ENCODE measurements at regions not wholly inside any gene's neighbourhood (a gene's known extent, or its start where the extent isn't known, plus 50 kb on each side); places are given as distances from the start of the nearest gene placed in this dataset.
A peak's percentile ranks its signal among the peaks of the same experiment; 100 is the strongest.

DNA sequence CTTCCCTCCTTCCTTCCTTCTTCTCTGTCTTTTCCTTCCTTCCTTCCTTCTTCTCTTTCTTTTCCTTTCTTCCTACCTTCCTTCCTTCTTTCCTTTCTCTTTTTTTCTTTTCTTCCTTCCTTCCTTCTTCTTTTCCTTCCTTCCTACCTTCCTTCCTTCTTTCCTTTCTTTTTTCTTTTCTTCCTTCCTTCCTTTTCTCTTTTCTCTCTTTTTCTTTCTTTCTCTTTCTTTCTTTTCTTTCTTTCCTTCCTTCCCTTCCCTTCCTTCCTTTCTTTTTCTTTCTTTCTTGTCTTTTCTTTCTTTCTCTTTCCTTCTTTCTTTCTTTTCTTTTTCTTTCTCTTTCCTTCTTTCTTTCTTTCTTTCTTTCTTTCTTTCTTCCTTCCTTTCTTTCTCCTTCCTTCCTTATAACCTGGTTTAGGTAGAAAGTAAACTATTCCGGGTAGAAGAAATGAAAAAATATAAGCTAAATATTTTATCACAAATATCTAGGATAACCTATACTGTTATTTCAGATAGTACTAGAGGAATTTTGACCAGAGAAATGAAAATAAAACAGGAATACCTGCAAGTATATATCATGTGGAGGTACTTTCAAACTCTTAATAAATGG lies 1741.8 kb upstream of the CDH9 start:
- DNase-seq (ENCODE audit: low read depth): no peak

DNA sequence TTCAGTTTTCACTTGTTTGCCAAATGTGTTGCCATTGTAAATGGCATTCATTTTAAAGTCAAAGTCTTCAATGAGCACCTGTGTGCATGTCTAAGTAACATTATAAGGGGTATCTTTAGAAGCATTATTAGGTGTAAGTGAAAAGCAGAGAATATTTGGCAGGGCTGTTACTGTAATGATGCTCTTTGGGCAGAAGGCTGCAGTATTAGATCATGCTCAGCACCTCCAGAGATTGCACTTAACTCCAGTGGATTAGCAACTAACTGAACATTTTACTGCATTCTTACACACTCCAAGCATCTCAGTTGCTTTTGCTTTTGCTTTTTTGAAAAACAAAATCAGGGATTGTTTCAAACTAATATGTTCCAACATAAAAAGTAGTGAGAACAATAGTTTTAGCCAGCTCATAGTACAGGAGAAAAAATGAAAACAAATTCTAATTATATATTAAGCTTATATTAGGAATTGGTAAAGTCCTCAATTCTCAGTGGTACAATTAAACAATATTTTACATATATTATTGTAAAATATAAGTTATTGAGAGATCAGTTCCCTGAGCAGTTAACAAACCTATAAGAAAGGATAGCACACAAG lies 1740.9 kb upstream of the CDH9 start:
- DNase-seq (ENCODE audit: low read depth): no peak

DNA sequence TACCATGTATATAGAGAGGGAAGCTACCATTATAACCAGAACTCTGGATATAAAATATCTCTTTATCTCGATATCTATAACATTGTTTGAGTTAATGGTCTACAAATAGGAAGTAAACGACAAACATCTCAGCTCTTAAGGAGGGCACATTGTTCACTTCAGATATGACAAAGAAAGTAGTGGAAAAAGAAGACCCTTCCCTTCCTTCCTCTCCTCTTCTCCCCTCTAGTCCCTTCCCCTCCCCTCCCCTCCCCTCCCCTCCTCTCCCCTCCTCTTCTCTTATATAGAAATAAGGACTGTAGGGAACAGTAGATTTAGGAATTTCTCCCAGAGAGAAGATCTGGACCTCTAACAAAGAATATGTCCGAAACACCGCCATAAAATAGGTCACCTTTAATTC lies 1731.9 kb upstream of the CDH9 start:
- DNase-seq (ENCODE audit: low read depth): no peak

DNA sequence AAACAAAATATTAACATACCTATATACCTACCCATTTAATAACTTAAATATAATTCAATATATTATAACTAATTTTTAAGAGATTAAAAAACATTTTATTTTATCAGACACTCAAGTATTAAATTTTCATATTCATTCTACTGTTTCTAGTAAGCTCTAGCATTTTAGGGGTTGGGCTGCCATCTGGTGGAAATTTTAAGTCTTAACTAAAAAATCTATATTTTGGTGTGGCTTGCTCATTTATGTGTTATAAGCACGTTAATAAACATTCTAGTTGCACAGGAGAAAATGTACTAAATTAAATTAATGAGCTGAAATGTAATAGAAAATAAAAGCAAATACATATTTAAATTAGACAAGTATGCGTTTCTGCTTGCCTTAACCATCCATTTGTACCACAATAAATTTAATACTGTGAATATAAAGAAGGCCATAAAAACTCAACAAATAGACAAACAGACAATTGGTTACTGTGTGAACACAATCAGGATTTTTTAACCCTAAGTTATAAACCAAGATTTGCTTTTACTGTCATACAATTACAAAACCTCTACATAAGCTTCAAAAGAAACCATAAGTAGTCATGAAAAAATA lies 1728.3 kb upstream of the CDH9 start:
- DNase-seq (ENCODE audit: low read depth): peak; percentile 34

DNA sequence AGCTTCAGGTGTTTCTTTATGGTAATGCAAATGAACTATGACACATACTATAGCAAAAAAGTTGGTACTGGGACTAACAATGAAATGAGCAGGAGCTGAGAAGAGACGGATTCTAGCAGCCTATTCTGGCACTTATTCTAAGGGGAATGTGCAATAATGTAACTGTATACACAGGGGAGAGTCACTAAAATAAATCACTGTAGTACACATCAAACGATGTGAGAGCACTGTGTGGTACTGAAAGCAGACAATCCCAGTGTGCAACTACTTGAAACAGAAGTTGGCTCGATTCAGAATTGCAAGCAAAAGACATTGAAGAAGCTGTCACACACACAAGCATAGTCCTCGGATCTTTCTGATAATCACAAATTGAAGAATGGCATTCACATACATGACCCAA lies 1713.0 kb upstream of the CDH9 start:
- no peak for DNase-seq (ENCODE audit: low read depth)

DNA sequence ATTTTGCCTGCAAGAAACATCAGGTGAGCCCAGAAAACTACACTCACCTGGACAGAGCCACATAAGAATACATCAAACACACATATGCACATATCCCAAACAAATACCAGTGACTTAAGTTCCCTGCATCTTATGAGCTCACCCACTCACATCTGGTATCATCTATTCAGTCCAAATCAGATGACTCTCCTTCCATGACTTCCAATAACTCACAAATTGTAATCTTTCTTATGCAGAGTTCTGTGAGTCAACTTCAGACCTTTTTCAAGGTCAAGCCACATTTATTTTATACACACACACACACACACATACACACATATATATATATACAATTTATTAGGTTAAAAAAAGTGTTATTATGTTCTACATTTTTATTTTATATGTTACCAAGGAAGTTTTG lies 1711.9 kb upstream of the CDH9 start:
- peak; percentile 48 for DNase-seq (ENCODE audit: low read depth)

DNA sequence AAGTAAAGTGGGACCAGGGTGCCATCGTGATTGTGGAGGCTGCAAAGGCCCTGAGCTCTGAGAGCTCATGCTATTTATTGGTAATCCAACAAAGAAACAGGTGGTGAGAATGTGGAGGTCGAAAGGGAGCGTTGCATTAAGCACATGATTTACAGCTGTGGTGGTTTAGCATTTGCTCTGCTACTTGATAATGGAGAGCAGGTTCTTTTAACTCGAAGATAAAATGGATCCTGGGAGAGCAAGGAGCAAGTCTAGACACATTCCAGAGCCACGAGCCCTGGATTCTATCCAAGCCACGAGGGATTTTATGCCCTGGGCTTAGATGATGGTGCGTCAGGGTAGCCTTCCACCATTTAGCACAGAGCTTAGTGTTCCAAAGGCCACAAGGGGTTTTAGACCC lies 1710.1 kb upstream of the CDH9 start:
- no peak for DNase-seq (ENCODE audit: low read depth)

DNA sequence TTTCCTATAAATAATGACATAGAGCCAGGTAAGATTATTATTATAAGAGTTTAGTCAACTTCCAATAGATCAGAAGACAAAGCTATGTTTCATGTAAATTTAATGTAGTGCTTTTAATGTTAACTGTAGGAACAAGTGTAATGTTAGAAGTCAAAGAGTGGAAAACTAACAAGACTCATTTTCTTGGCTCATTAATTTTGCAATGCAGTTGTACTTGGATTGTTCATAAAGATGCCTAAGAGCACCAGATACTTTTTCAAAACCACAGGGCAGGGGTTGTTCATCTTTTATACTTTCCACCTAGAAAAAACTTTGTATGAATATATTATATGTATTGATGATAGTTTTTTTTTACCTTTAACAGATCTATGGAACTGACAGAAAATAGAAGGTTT lies 1705.3 kb upstream of the CDH9 start:
- DNase-seq (ENCODE audit: low read depth): no peak

DNA sequence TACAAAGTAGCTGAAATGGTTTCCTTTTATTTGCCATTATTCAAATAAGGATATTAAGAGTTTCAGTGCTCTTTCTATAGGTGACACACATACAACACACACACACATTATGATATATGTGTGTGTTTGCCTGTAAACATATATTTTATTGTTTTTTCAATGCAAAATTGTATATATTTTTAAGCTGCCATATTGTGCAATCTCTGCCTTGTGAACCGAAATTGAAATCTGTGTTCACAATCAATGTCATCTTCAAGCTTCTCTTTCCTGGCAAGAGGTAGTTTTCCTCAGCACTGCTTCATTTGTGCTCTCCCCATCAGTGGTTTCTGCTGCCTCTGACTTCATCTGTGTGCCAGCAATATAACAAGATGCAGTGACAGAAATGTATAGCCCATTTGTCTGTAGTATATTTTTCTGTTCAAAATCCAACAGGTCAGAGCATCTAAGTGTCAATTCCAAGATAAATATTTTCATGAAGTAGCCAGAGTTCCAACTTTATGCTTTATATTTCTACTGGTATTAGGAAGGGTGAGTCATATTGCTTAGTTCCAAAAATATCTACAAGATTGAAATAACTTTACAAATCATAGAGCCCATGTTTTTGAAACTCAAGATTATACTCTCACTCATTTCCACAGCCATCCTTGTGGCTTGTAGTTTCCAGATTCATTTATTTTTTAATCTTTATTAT lies 1704.8 kb upstream of the CDH9 start:
- no peak for DNase-seq (ENCODE audit: low read depth)

DNA sequence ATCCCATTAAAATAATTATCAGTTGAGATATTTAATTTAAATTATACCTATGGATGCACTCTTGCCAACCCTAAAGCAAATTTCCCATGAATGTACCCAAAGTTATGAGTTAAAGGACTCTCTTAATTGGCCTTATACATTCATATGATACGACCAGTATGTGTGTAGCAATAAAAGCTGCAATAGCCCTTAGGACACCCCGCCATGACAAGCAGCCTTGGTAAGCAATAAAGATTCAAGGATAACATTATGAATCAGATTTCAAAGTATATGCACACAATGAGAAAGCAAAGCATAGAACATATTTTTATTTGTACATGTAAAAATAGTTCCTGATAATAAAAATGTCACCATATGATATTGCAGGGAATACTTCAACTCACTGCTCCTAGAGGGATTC lies 1699.3 kb upstream of the CDH9 start:
- no peak for DNase-seq (ENCODE audit: low read depth)

DNA sequence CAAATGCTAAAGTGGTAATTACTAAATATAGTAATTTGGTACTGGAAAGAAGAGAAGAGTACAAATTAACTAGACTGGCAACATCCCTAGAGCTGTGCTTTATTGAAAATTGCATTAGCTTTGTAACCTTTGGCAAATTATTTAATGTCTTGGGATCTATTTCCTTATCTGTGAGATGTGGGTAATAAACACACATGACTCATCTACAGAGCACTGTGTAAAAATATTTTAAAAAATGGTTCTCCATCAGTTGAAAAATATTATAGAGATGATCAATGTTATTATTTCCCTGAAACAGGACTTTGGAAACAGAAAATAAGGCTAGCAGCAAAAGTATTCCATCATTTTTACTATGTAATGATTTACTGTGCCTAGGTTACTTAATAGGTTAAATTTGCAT lies 1698.8 kb upstream of the CDH9 start:
- no peak for DNase-seq (ENCODE audit: low read depth)

DNA sequence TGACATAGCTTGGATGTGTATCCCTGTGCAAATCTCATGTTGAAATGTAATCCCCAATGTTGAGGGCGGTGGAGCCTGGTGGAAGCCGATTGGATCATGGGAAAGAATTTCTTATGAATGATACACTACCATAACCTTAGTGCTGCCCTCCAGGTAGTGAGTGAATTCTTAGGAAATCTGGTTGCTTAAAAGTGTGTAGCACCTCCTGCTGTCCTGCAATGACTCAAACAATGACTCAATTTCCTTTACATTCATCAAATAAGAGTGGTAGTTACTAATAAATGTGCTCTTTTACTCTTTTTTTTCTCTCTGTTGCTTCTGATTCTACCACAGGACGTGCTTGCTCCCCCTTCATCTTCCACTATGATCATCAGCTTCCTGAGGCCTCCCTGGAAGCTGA lies 1696.0 kb upstream of the CDH9 start:
- DNase-seq (ENCODE audit: low read depth): no peak

DNA sequence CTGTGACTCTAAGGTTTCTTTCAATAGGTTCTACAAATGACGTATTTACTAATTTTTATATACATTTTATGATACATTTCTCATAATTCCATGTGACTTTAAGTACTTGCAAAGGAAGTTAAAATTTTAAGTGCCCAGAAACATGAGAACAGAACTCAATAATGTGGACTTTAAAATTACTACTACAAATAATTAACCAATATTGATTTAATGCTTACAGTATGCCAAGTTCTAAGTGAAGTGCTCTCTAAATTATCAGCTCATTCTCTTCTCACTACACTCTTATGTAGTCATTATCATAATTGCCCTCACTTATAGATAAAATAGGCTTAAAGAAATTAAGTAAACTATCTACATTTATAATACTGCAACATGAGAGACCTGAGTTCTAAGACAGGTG lies 1690.7 kb upstream of the CDH9 start:
- no peak for DNase-seq (ENCODE audit: low read depth)

DNA sequence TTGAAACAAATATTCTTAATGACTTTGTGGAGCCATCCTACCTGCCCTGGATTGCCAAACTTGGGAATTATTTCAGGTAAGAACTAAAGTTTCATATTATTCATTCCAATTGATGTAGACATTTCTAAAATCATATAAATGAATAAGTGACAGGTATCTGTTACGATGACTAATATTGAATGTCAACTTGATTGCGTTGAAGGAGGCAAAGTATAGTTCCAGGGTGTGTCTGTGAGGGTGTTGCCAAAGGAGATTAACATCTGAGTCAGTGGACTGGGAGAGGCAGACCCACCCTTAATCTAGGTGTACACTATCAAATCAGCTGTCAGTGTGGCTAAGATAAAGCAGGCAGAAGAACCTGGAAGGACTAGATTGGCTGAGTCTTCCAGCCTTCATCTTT lies 1688.4 kb upstream of the CDH9 start:
- no peak for DNase-seq (ENCODE audit: low read depth)

DNA sequence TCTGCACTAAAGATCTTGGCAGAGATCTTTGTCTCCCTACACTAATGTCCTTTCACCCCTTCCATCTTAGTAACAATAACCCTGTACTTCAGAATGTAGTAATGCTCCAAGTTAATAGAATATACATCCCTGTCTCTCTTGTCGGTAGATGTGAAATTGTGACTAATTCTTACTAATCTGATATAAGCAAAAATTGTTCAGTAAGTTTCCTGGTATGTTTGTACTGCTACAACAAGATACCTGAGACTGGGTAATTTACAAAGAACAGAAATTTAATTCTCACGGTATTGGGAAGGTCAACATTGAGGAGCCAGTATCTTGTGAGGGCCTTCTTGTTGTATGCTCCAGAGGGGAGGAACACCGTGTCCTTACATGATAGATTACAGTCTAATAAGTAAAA lies 1686.6 kb upstream of the CDH9 start:
- DNase-seq (ENCODE audit: low read depth): no peak

DNA sequence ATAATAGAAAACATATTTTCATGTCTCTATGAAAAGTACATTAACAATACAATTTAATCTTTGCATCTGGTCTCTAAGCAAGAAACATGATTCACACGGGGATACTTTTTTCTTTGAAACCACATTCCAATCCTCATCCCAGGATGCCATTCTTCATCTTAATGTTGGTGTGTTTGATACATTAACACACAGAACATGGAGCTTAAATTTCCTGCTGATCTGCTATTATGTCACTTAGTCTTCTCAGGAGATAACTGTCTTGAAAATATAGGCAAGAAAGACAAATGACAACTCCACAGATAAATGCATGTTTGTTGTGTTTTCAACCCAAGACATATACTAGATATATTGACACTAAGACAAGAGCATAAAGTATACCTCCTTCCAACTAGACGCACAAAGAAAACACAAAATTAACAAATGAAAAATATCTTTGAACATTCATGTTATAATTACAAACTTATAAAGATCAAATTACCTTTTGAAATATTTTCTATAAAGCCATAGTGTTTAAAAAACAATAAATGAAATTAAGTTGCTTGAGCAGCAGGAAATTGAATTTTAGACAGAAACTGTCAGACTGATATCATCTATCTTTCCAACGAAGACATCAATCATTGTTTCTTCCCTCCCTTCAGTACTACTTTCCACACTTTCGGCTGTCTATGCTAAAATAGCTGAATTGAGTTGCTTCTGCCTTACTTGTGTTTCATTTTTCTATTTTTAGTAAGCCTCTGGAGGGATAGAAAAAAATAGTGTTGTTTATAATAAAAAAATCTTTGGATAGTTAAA lies 1676.7 kb upstream of the CDH9 start:
- DNase-seq (ENCODE audit: low read depth): no peak

DNA sequence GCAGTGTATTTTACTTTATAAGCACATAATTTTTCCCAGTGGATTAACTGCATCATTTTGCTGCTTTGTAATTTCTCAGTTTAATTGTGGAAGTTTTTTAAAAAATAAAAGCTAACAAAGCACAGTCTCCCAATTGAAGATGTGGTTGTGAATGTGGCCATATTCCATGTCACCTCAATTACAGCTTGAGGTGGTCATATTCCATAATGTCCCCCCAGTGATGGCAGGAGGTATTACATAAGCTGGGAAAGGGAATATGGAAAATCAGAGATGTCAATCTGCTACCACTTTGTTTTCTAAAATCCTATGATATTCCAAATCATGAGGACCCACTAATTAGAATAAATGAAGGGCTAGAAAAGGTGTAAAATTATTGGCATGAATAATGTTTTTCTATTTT lies 1672.0 kb upstream of the CDH9 start:
- no peak for DNase-seq (ENCODE audit: low read depth)

DNA sequence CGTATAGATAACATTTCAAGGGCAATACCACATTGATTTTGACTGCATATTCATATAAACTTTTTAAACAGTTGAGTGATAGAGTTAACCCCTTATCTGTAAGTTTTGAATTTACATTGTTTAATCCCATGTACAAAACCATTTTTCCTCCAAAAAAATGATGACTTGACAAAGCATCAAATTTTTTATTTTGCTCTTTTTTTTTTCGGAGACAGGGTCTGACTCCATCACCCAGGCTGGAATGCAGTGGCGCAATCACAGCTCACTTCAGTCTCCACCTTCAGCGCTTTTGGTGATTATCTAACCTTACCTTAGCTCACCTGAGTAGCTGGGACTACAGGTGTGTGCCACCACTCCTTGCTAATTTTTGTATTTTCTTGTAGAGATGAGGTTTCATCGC lies 1670.1 kb upstream of the CDH9 start:
- no peak for DNase-seq (ENCODE audit: low read depth)

DNA sequence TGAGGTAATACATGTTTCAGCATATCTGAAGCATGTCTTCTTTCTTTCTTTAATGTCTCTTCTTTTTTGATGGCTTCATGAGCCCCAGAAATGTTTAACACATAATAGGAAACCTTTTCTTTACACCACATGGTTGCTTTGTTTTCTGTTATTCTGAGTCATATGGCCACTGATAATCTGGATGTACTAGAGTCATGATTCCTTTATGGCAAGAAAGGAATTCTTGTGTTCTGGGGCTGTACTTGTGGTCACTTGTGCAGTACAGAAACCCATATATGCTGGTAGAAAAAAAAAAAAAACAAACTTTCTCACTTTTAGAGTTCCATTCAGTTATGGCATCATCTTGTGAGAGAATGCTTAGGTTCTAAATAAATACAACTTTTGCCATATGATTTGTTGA lies 1669.3 kb upstream of the CDH9 start:
- no peak for DNase-seq (ENCODE audit: low read depth)

DNA sequence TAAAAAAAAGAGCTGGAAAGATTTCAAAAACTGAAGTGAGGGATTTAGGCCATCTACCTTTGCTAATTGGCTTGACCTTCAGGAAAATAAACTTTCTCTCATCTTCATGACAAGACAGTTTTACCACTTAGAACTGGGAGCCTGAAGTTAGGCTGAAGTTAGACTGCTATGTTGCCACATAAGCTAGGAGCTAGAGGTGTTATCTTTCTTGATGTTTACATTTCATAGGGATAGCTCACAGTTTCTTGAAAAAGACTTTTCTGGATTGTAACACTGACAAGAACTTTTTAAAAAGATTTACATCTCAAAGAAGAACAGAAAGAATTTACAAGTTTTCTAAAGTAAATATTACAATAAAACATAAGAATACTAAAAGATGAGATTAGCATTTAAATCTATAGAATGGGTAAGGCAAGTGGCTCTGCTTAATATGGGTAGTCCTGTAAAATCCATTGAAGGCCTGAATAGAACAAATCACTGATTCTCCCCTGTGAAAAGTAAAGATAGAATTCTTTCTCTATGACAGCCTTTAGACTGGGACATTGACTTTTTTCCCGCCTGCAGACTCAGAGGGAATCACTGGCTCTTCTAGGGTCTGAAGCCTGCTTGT lies 1665.4 kb upstream of the CDH9 start:
- no peak for DNase-seq (ENCODE audit: low read depth)

DNA sequence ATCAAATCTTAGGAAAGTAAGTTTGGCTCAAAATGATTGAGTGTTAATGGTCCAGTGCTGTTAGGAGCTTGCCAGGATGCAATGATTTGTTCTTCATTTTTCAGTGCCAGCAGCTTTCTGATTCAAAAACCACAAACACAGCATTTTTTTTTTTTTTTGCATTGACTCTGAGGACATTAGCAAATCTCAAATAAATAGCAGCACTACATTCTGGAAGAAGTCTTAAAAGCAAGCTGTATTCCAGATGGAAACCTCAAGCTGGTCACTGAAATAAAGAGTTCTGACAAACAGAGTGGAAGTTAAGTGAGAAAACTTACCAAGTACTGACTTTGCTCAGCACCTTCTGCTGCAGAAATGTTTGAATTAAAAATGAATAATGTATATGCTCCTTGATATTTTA lies 1653.1 kb upstream of the CDH9 start:
- no peak for DNase-seq (ENCODE audit: low read depth)

DNA sequence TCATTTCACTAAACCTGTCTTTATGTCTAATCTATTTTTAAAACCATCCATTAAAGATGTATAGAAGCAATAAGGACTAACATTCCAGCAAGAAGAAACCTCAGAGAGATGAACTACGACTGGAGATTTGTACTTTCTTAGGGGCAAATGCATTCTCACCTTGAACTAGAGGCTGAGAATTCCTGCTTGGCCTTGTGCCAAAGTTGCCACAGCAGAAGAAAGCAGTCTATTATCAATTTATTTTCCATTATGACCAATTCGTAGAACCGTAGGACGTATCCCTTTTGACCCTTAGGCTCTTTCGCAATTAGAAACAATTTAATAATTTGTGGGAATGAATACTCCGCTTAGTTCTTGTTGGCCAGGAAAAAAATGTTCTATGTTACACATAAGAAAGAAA lies 1647.4 kb upstream of the CDH9 start:
- no peak for DNase-seq (ENCODE audit: low read depth)
